Type B pancreatic cell (in vitro differentiated cells): ENCODE measurements at regions not wholly inside any gene's neighbourhood (a gene's known extent, or its start where the extent isn't known, plus 50 kb on each side); places are given as distances from the start of the nearest gene placed in this dataset.

Experiments used
- DNase-seq: peaks from one replicate; pipeline ENCODE4 v3.0.0; 2021; ENCODE audit warnings: mixed read lengths; ENCODE audit not compliant: unreplicated experiment; ENCODE audit errors: extremely low spot score
- H3K27ac Mint-ChIP-seq: 2 replicates; pipeline ENCODE4 v1.8.0; 2021; ENCODE audit warnings: mild to moderate bottlenecking, mixed read lengths
- H3K27me3 Mint-ChIP-seq: 2 replicates; pipeline ENCODE4 v1.8.0; 2021; ENCODE audit warnings: mixed read lengths
- H3K36me3 Mint-ChIP-seq: 2 replicates; pipeline ENCODE4 v1.8.0; 2021; ENCODE audit warnings: mixed read lengths
- H3K4me1 Mint-ChIP-seq: one replicate; pipeline ENCODE4 v1.8.0; 2021; ENCODE audit warnings: mixed read lengths; ENCODE audit not compliant: unreplicated experiment
- H3K4me3 Mint-ChIP-seq: 2 replicates; pipeline ENCODE4 v1.8.0; 2021; ENCODE audit warnings: mild to moderate bottlenecking, mixed read lengths
- H3K9me3 Mint-ChIP-seq: 2 replicates; pipeline ENCODE4 v1.8.0; 2021; ENCODE audit warnings: mixed read lengths
- TF ChIP-seq, protein P1 (sequence below): fragments of 200-600 bp; sonication (generic); conservative IDR thresholded peaks from 2 replicates; pipeline ENCODE4 v1.5.0; 2021; ENCODE audit warnings: antibody characterized with exemption, mild to moderate bottlenecking

DNA sequence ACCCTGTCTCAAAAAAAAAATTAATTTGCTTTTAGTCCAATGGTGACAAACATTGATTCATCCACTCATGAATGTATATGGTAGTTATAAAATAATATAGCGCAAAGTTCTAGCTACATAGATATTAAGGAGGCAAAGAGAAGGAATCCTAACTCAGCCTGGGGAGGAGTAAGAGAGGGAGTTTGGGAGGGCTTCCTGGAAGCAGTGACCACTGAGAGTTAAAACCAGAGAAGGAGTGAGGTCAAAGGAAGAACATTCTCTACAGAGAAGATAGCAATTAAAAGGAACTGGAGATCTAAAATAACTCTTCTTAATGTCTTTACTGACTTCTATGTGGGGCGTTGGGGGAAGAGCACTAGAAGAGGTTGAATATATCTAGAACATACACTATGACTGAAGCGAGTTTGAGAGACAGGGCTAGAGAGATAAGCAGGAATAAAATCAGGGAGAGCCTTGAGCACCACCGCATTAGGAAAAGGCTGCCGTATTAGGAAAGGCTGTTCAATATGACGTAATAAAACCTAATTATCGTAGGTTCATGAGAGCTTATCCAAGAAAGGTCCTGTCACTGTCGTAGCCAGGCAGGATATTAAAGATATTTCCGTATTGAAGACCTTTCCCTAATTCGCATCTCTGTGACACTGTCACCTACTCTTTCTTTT lies 81.8 kb upstream of the CNKSR3 start:
- Mint-ChIP-seq H3K4me3 (no peak overlapping the region), H3K27ac (peak overlapping the region; percentile 22), H3K27me3 (no peaks in the 10 kb centered on the region), H3K36me3 (no peaks in the 10 kb centered on the region), H3K9me3 (no peaks in the 10 kb centered on the region), H3K4me1 (peaks cover 6% of the 10 kb centered on the region)
- DNase-seq, result no peak
- TF ChIP-seq, protein P1, sequence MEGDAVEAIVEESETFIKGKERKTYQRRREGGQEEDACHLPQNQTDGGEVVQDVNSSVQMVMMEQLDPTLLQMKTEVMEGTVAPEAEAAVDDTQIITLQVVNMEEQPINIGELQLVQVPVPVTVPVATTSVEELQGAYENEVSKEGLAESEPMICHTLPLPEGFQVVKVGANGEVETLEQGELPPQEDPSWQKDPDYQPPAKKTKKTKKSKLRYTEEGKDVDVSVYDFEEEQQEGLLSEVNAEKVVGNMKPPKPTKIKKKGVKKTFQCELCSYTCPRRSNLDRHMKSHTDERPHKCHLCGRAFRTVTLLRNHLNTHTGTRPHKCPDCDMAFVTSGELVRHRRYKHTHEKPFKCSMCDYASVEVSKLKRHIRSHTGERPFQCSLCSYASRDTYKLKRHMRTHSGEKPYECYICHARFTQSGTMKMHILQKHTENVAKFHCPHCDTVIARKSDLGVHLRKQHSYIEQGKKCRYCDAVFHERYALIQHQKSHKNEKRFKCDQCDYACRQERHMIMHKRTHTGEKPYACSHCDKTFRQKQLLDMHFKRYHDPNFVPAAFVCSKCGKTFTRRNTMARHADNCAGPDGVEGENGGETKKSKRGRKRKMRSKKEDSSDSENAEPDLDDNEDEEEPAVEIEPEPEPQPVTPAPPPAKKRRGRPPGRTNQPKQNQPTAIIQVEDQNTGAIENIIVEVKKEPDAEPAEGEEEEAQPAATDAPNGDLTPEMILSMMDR, result no peak

DNA sequence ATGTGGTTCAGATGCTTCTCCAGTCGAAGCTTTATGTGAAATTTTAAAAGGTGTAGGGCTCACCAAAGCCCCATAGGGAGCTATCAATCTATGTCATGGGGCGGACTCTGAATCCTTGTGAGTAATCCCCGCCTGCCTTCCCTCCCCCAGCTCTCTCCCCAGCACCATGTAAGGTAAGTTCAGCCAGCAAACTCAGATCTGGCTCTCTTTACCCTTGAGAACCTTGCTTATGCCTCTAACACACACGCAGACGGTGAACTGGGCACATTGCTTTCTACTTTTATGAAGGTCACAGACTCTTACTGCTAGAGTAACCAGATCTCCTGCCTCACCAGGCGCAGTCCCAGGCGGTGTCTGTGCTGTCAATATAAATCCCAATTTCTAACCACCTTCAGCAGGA lies 82.6 kb upstream of the CNKSR3 start:
- H3K36me3 Mint-ChIP-seq, result no peaks in the 10 kb centered on the region
- H3K9me3 Mint-ChIP-seq, result no peaks in the 10 kb centered on the region
- TF ChIP-seq, protein P1, result no peak
- H3K4me1 Mint-ChIP-seq, result peaks cover 10% of the 10 kb centered on the region
- no peak overlapping the region for H3K27ac Mint-ChIP-seq
- H3K4me3 Mint-ChIP-seq, result no peak overlapping the region
- no peaks in the 10 kb centered on the region for H3K27me3 Mint-ChIP-seq
- no peak for DNase-seq

DNA sequence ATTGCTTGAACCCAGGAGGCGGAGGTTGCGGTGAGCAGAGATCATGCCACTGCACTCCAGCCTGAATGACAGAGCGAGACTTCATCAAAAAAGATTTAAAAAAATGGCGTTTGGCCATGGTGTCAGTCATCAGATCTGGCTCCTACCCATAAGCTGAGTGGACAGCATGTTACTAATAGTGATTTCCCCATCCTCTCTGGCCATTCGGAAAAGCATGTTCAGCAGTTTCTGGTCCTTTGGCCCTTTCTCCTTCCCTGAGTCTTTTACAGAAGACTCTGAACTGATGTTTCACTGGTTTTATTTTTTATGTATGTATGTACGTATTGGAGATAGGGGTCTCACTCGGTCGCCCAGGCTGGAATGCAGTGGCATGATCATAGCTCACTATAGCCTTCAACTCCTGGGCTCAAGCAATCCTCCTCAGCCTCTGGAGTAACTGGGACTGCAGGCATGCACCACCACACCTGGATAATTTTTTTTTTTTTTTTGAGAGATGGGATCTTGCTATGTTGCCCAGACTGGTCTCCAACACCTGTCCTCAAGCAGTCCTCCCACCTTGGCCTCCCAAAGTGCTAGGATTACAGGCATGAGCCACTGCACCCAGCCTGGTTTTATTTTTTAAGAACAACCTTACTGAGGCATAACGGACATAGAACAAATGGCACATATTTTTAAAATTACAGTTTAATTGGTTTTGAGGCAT lies 84.2 kb upstream of the CNKSR3 start:
- no peaks in the 10 kb centered on the region for H3K9me3 Mint-ChIP-seq
- DNase-seq, result no peak
- no peak overlapping the region for H3K27ac Mint-ChIP-seq
- H3K4me3 Mint-ChIP-seq, result no peak overlapping the region
- H3K27me3 Mint-ChIP-seq, result no peaks in the 10 kb centered on the region
- peaks cover 10% of the 10 kb centered on the region for H3K4me1 Mint-ChIP-seq
- H3K36me3 Mint-ChIP-seq, result no peaks in the 10 kb centered on the region
- TF ChIP-seq, protein P1, result no peak

DNA sequence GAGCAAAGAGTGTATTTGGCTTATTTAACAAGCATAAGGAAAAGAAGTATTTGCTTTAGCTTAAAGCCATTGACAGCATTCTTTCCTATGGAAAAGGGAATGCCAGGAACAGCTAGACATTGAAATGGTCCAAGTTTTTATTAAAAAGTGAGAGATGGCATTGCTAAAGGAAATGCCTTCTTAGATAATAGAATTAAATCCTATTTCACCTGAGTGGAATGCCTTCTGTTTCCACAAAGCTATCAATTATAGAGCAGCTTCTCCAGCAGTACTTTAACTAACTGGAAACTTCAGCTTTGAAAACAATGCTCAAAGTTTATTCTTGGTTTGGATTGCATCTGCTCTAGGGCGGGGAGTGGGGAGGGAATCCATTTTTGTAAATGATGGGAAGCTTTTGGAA lies 85.1 kb upstream of the CNKSR3 start:
- Mint-ChIP-seq H3K4me3 (no peak overlapping the region), H3K9me3 (no peaks in the 10 kb centered on the region), H3K27me3 (no peaks in the 10 kb centered on the region), H3K4me1 (peaks cover 10% of the 10 kb centered on the region), H3K27ac (no peak overlapping the region), H3K36me3 (no peaks in the 10 kb centered on the region)
- TF ChIP-seq, protein P1, result no peak
- no peak for DNase-seq

DNA sequence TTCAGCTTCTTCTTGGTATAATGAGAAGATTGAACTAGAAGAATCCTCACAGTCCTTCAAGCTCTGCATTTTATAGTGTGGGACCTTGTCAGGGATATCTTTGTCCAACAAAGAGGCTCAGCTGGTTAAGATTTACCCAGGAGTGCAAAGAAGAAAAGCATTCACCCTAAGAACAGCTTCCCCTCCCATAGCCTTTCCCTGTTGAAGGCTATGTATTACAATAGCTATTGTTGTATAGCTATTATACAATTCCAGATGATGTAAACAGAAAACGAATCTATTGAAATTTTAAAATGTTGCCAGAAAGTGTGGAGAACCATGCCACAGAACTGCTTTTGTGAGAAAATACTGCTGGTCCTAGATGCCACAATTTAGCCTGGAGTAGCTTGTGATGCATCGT lies 85.5 kb upstream of the CNKSR3 start:
- DNase-seq, result no peak
- Mint-ChIP-seq H3K36me3 (no peaks in the 10 kb centered on the region), H3K27ac (no peak overlapping the region), H3K9me3 (no peaks in the 10 kb centered on the region), H3K4me3 (no peak overlapping the region), H3K4me1 (peaks cover 10% of the 10 kb centered on the region), H3K27me3 (no peaks in the 10 kb centered on the region)
- TF ChIP-seq, protein P1, result no peak
